Uterus (tissue), 3 donors: ENCODE measurements at regions not wholly inside any gene's neighbourhood (a gene's known extent, or its start where the extent isn't known, plus 50 kb on each side); places are given as distances from the start of the nearest gene placed in this dataset.

Experiments
- DNase-seq, 2 donors: peaks; one replicate each; pipeline ENCODE4 v3.0.0-alpha.2; 2019 to 2020
- H3K27ac ChIP-seq, 2 donors: fragments of 200-600 bp; sonication (generic); 1 replicate in 1 of 2; 2 replicates in 1 of 2; pipeline ENCODE4 v1.5.1; 2016 to 2018
- H3K27me3 ChIP-seq, 2 donors: fragments of 200-600 bp; sonication (generic); one replicate each; pipeline ENCODE4 v1.5.1; 2018 to 2019; ENCODE audit warnings: control low read depth in 1 of 2
- H3K36me3 ChIP-seq, 2 donors: fragments of 200-600 bp; sonication (generic); one replicate each; pipeline ENCODE4 v1.5.1; 2019; ENCODE audit warnings: control low read depth in 1 of 2
- H3K4me1 ChIP-seq, 2 donors: fragments of 200-600 bp; sonication (generic); one replicate each; pipeline ENCODE4 v1.5.1; 2018 to 2019; ENCODE audit warnings: control low read depth in 1 of 2
- H3K4me3 ChIP-seq, 2 donors: fragments of 200-600 bp; sonication (generic); 1 replicate in 1 of 2; 2 replicates in 1 of 2; pipeline ENCODE4 v1.5.1; 2018 to 2019; ENCODE audit warnings: mild to moderate bottlenecking in 1 of 2
- H3K9me3 ChIP-seq, 2 donors: fragments of 200-600 bp; sonication (generic); one replicate each; pipeline ENCODE4 v1.5.1; 2019; ENCODE audit warnings: control low read depth in 1 of 2
- POLR2A ChIP-seq, 2 donors: fragments of 450-650 bp; IDR thresholded peaks; one replicate each; pipeline ENCODE4 v1.6.1; 2016; ENCODE audit warnings: antibody characterized with exemption in 2 of 2, mild to moderate bottlenecking in 1 of 2, moderate library complexity in 1 of 2
- intact Hi-C: fragments of 100-400 bp; cut with DNase I; formaldehyde crosslinking; loops from one replicate; pipeline ENCODE4 v1.15.1; 2023; ENCODE audit warnings: low total_unique reads
- TF ChIP-seq, protein P1 (sequence below), 4 experiments: fragments of 200-600 bp in 2 of 4; fragments of 450-650 bp in 2 of 4; sonication (generic) in 2 of 4; IDR thresholded peaks; one replicate each; pipeline ENCODE4 v1.5.1; 2016 to 2019; ENCODE audit warnings: antibody characterized with exemption in 4 of 4, mild to moderate bottlenecking in 2 of 4, moderate library complexity in 1 of 4
- donor health status: DM: yes; HTN: yes; CAD: no.

DNA sequence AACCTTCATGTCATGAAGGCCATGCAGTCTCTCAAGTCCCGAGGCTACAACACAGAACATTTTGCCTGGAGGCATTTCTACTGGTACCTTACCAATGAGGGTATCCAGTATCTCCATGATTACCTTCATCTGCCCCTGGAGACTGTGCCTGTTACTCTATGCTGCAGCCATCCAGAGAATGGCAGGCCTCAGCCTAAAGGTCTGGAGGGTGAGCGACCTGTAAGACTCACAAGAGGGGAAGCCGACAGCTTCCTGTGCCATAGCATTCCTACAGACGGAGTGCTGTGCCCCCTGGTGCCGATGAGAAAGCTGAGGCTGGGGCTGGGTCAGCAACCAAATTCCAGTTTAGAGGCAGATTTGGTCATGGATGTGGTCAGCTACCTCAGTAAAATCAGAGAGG lies 51.3 kb upstream of the CADPS start:
- intact Hi-C loops = no loop called here
- no peaks in the 10 kb centered on the region for H3K27me3 ChIP-seq
- no peak overlapping the region for H3K27ac ChIP-seq
- no peaks in the 10 kb centered on the region for H3K9me3 ChIP-seq
- H3K4me3 ChIP-seq = no peak overlapping the region
- H3K4me1 ChIP-seq = no peaks in the 10 kb centered on the region
- no peak for DNase-seq
- TF ChIP-seq, protein P1, sequence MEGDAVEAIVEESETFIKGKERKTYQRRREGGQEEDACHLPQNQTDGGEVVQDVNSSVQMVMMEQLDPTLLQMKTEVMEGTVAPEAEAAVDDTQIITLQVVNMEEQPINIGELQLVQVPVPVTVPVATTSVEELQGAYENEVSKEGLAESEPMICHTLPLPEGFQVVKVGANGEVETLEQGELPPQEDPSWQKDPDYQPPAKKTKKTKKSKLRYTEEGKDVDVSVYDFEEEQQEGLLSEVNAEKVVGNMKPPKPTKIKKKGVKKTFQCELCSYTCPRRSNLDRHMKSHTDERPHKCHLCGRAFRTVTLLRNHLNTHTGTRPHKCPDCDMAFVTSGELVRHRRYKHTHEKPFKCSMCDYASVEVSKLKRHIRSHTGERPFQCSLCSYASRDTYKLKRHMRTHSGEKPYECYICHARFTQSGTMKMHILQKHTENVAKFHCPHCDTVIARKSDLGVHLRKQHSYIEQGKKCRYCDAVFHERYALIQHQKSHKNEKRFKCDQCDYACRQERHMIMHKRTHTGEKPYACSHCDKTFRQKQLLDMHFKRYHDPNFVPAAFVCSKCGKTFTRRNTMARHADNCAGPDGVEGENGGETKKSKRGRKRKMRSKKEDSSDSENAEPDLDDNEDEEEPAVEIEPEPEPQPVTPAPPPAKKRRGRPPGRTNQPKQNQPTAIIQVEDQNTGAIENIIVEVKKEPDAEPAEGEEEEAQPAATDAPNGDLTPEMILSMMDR (IDR thresholded peaks at IDR 0.05) = no peak
- no peak for TF ChIP-seq POLR2A (IDR thresholded peaks at IDR 0.05)
- no peaks in the 10 kb centered on the region for H3K36me3 ChIP-seq

DNA sequence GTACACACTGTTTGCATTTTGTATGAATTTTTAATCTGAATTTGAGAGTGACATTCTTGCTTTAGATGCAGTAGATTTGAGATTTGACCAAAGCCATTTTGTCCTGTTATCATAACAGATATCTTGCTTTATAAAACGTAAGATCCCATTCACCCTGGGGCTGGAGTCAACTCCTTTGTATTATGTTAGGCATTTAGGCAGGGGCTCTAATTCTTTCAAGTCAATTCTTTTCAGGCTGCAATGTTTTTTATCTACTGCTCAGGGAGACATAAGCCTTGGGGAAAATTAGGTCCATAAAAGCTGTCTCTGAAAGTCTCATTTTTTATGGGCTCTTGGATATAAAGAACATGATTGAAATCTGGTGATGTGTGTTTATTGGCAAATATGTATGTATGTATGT lies 53.0 kb upstream of the CADPS start:
- DNase-seq = no peak
- no peak for TF ChIP-seq POLR2A (IDR thresholded peaks at IDR 0.05)
- TF ChIP-seq, protein P1 (IDR thresholded peaks at IDR 0.05) = no peak
- Histone ChIP-seq H3K27me3 (no peaks in the 10 kb centered on the region), H3K4me1 (no peaks in the 10 kb centered on the region), H3K36me3 (no peaks in the 10 kb centered on the region), H3K27ac (no peak overlapping the region), H3K4me3 (no peak overlapping the region), H3K9me3 (no peaks in the 10 kb centered on the region)
- intact Hi-C loops = no loop called here

DNA sequence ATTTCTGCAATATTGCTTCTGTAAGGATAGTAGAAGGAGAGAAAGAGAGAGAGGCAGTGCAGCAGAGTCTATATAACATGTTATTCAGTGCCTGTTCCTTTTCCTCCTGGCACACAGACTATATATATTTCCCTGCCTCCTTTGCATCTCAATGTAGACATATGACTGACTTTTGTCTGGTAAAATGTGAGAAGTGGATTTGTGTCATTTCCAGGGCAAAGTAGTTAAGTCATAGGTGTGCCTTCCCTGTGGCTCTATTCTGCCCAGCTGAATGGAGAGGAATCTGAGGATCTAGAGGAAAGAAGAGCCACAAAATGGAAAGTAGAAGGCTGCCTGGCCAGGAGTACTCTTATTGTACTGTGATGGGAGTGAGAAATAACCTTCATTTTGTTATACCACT lies 54.6 kb upstream of the CADPS start:
- H3K4me3 ChIP-seq = no peak overlapping the region
- no peak for DNase-seq
- no peaks in the 10 kb centered on the region for H3K36me3 ChIP-seq
- no peak overlapping the region for H3K27ac ChIP-seq
- H3K9me3 ChIP-seq = no peaks in the 10 kb centered on the region
- TF ChIP-seq, protein P1 (IDR thresholded peaks at IDR 0.05) = no peak
- no peak for TF ChIP-seq POLR2A (IDR thresholded peaks at IDR 0.05)
- H3K4me1 ChIP-seq = no peaks in the 10 kb centered on the region
- intact Hi-C loops = no loop called here
- H3K27me3 ChIP-seq = no peaks in the 10 kb centered on the region

DNA sequence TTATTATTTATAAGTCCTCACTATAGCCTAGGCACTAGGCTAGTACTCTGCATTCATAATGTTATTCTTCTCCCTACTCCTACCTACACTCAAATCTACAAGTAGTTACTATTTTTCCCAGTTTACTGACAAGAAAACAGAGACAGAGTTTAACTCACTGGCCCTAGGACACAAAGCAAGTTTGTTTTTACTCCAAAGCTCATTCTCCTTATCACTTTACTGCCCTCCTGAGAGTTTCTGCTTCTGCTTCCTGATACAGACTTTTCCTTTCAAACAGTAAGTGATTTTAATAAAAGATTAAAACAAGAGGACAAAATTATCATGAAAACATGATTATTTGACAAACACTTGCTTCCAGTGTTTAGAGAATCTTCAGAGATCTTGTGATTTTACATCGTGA lies 60.6 kb upstream of the CADPS start:
- Histone ChIP-seq H3K36me3 (no peaks in the 10 kb centered on the region), H3K27ac (no peak overlapping the region), H3K4me1 (no peaks in the 10 kb centered on the region), H3K27me3 (no peaks in the 10 kb centered on the region), H3K4me3 (no peak overlapping the region), H3K9me3 (no peaks in the 10 kb centered on the region)
- DNase-seq = no peak
- TF ChIP-seq POLR2A (IDR thresholded peaks at IDR 0.05) = no peak
- TF ChIP-seq, protein P1 (IDR thresholded peaks at IDR 0.05) = no peak
- intact Hi-C loops = no loop called here

DNA sequence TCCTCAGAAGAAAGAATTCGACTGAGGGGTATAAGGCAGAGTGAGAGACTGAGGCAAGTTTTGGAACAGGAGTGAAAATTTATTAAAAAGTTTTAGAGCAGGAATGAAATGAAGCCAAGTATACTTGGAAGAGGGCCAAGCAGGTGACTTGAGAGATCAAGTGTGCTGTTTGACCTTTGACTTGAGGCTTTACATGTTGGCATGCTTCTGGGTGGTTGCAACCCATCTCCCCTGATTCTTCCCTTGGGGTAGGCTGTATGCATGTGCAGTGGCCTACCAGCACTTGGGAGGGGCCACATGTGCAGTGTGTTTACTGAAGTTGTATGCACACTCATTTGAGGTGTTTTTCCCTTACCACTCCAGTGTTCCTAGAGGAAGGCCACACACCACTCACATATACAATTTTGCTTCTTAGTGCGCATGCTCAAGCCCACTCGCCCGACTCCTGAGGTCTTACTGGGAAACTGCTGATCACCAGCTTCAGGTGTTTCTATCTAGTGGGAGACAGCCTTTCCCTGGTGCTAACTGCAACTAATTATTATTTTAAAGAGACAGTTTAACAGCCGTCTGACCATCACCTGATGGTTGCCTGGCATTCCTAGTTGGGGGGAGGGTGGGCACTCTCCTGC lies 61.5 kb upstream of the CADPS start:
- no peak overlapping the region for H3K27ac ChIP-seq
- H3K36me3 ChIP-seq = no peaks in the 10 kb centered on the region
- no peaks in the 10 kb centered on the region for H3K9me3 ChIP-seq
- no peaks in the 10 kb centered on the region for H3K27me3 ChIP-seq
- no peaks in the 10 kb centered on the region for H3K4me1 ChIP-seq
- no peak overlapping the region for H3K4me3 ChIP-seq
- intact Hi-C loops = no loop called here
- no peak for TF ChIP-seq POLR2A (IDR thresholded peaks at IDR 0.05)
- TF ChIP-seq, protein P1 (IDR thresholded peaks at IDR 0.05) = no peak
- no peak for DNase-seq
